M059J (cell line): ENCODE measurements at regions not wholly inside any gene's neighbourhood (a gene's known extent, or its start where the extent isn't known, plus 50 kb on each side); places are given as distances from the start of the nearest gene placed in this dataset.
A peak's percentile ranks its signal among the peaks of the same experiment; 100 is the strongest.

Experiments
- DNase-seq: peaks from one replicate; pipeline ENCODE4 v3.0.0-alpha.2; 2012; ENCODE audit warnings: low read depth

- no peak for DNase-seq
Observed at GRCh38 chr2:107760620-107761364, 65.9 kb upstream of the RGPD4 start.

- DNase-seq, result no peak
Observed at GRCh38 chr2:107772353-107772752, 54.3 kb upstream of the RGPD4 start.

- DNase-seq, result peak; percentile 11
Observed at GRCh38 chr2:107775211-107775610, 51.5 kb upstream of the RGPD4 start.

- DNase-seq, result no peak
Observed at GRCh38 chr2:107775791-107776190, 50.9 kb upstream of the RGPD4 start.

- DNase-seq, result no peak
Observed at GRCh38 chr2:107776362-107776761, 50.3 kb upstream of the RGPD4 start.
